GM23248 (cell line): ENCODE measurements at regions not wholly inside any gene's neighbourhood (a gene's known extent, or its start where the extent isn't known, plus 50 kb on each side); places are given as distances from the start of the nearest gene placed in this dataset.

Experiments used
- DNase-seq: peaks from one replicate; pipeline ENCODE4 v3.0.0-alpha.2; 2015
- H2AFZ ChIP-seq: fragments of 200-600 bp; sonication (generic); 2 replicates; pipeline ENCODE4 v1.6.1; 2016; ENCODE audit warnings: antibody characterized with exemption
- H3F3A ChIP-seq: fragments of 200-600 bp; sonication (generic); 2 replicates; pipeline ENCODE4 v1.6.1; 2016; ENCODE audit warnings: mild to moderate bottlenecking, antibody characterized with exemption, mixed run types; ENCODE audit not compliant: insufficient read depth
- H3K27ac ChIP-seq: fragments of 200-600 bp; sonication (generic); 2 replicates; pipeline ENCODE4 v1.5.1; 2016; ENCODE audit warnings: mild to moderate bottlenecking
- H3K27me3 ChIP-seq: fragments of 200-600 bp; sonication (generic); replicated peaks from 2 replicates; pipeline ENCODE4 v1.6.1; 2016; ENCODE audit warnings: mild to moderate bottlenecking; ENCODE audit not compliant: insufficient read depth
- H3K36me3 ChIP-seq: fragments of 200-600 bp; sonication (generic); 2 replicates; pipeline ENCODE4 v1.6.1; 2016; ENCODE audit warnings: low read depth, mild to moderate bottlenecking
- H3K4me1 ChIP-seq: fragments of 200-600 bp; sonication (generic); 2 replicates; pipeline ENCODE4 v1.6.1; 2016; ENCODE audit warnings: mild to moderate bottlenecking; ENCODE audit not compliant: insufficient read depth
- H3K4me2 ChIP-seq: fragments of 200-600 bp; sonication (generic); one replicate; pipeline ENCODE4 v1.6.1; 2016; ENCODE audit warnings: mild to moderate bottlenecking; ENCODE audit not compliant: unreplicated experiment
- H3K4me3 ChIP-seq: fragments of 200-600 bp; sonication (generic); 2 replicates; pipeline ENCODE4 v1.5.1; 2016; ENCODE audit warnings: mild to moderate bottlenecking
- H3K79me2 ChIP-seq: fragments of 200-600 bp; sonication (generic); 2 replicates; pipeline ENCODE4 v1.6.1; 2016; ENCODE audit warnings: mild to moderate bottlenecking; ENCODE audit not compliant: insufficient read depth
- H3K9ac ChIP-seq: fragments of 200-600 bp; sonication (generic); 2 replicates; pipeline ENCODE4 v1.6.1; 2016; ENCODE audit warnings: mild to moderate bottlenecking
- H3K9me2 ChIP-seq: fragments of 200-600 bp; sonication (generic); 2 replicates; pipeline ENCODE4 v1.6.1; 2016; ENCODE audit warnings: mixed run types, mild to moderate bottlenecking, moderate library complexity; ENCODE audit not compliant: insufficient read depth
- H3K9me3 ChIP-seq: fragments of 200-600 bp; sonication (generic); one replicate; pipeline ENCODE4 v1.6.1; 2017; ENCODE audit warnings: low read depth
- H4K20me1 ChIP-seq: fragments of 200-600 bp; sonication (generic); 2 replicates; pipeline ENCODE4 v1.6.0; 2016; ENCODE audit not compliant: insufficient read depth
- EZH2 ChIP-seq: fragments of 200-600 bp; sonication (generic); IDR thresholded peaks from 2 replicates; pipeline ENCODE4 v1.6.1; 2018; ENCODE audit warnings: antibody characterized with exemption, mild to moderate bottlenecking; ENCODE audit not compliant: insufficient read depth, poor library complexity, severe bottlenecking
- EZH2phosphoT487 ChIP-seq: fragments of 200-600 bp; sonication (generic); IDR thresholded peaks from 2 replicates; pipeline ENCODE4 v1.6.1; 2018; ENCODE audit warnings: antibody characterized with exemption, moderate library complexity, mild to moderate bottlenecking, low read depth; ENCODE audit not compliant: insufficient read depth
- WGBS, 2 experiments: methylation state at CpG; one replicate each; pipeline ENCODE4 v1.1.6; 2015 to 2017; ENCODE audit warnings: low lambda C conversion rate in 2 of 2, low coverage in 1 of 2; ENCODE audit errors: missing lambda C conversion rate in 2 of 2; 5-methylcytosine and 5-hydroxymethylcytosine counted together
- in situ Hi-C: fragments of 300-500 bp; cut with MboI; formaldehyde crosslinking; loops from 2 replicates; pipeline ENCODE4 v1.15.0; 2020

GRCh38 chr2:239896075-239896474 is 129.1 kb downstream of the NDUFA10 start:
- Histone ChIP-seq H3K9me3 (no peaks in the 10 kb centered on the region), H2AFZ (no peak overlapping the region), H3F3A (no peaks in the 10 kb centered on the region), H4K20me1 (no peaks in the 10 kb centered on the region), H3K9ac (no peak overlapping the region), H3K36me3 (no peaks in the 10 kb centered on the region), H3K4me2 (no peak overlapping the region), H3K4me3 (no peak overlapping the region), H3K4me1 (no peaks in the 10 kb centered on the region), H3K27ac (no peak overlapping the region), H3K79me2 (no peaks in the 10 kb centered on the region), H3K9me2 (no peaks in the 10 kb centered on the region), H3K27me3 (no peaks in the 10 kb centered on the region; the same call in 1 of the 2 replicates)
- TF ChIP-seq EZH2phosphoT487, result no peak
- no peak for TF ChIP-seq EZH2
- WGBS, 2 experiments, result 31 to 40% methylated on average over 8 of the region's 8 CpGs
- DNase-seq, result no peak
- in situ Hi-C loops, result no loop called here

- no peak overlapping the region for H3K4me2 ChIP-seq
- H3K36me3 ChIP-seq, result no peaks in the 10 kb centered on the region
- H3K9ac ChIP-seq, result no peak overlapping the region
- 44 to 52% methylated on average over 6 of the region's 6 CpGs for WGBS, 2 experiments
- no peaks in the 10 kb centered on the region; the same call in 1 of the 2 replicates for H3K27me3 ChIP-seq
- no peak for DNase-seq
- H3K9me2 ChIP-seq, result no peaks in the 10 kb centered on the region
- no peaks in the 10 kb centered on the region for H3K9me3 ChIP-seq
- H3K27ac ChIP-seq, result no peak overlapping the region
- in situ Hi-C loops, result no loop called here
- TF ChIP-seq EZH2 (no peak), EZH2phosphoT487 (no peak)
- H3K79me2 ChIP-seq, result no peaks in the 10 kb centered on the region
- no peaks in the 10 kb centered on the region for H3F3A ChIP-seq
- H3K4me3 ChIP-seq, result no peak overlapping the region
- H4K20me1 ChIP-seq, result no peaks in the 10 kb centered on the region
- no peaks in the 10 kb centered on the region for H3K4me1 ChIP-seq
- H2AFZ ChIP-seq, result no peak overlapping the region
Observed at GRCh38 chr2:239895669-239896068, 129.5 kb downstream of the NDUFA10 start.

- H3K4me2 ChIP-seq, result no peak overlapping the region
- no peaks in the 10 kb centered on the region for H3K9me2 ChIP-seq
- H3K27ac ChIP-seq, result no peak overlapping the region
- in situ Hi-C loops, result no loop called here
- no peak for TF ChIP-seq EZH2
- no peak for TF ChIP-seq EZH2phosphoT487
- WGBS, 2 experiments, result 21 to 29% methylated on average over 3 of the region's 3 CpGs
- H3K27me3 ChIP-seq, result no peaks in the 10 kb centered on the region; the same call in 1 of the 2 replicates
- H3K9ac ChIP-seq, result no peak overlapping the region
- H4K20me1 ChIP-seq, result no peaks in the 10 kb centered on the region
- no peaks in the 10 kb centered on the region for H3K9me3 ChIP-seq
- no peak overlapping the region for H2AFZ ChIP-seq
- H3K36me3 ChIP-seq, result no peaks in the 10 kb centered on the region
- DNase-seq, result no peak
- H3F3A ChIP-seq, result no peaks in the 10 kb centered on the region
- H3K79me2 ChIP-seq, result no peaks in the 10 kb centered on the region
- H3K4me1 ChIP-seq, result no peaks in the 10 kb centered on the region
- H3K4me3 ChIP-seq, result no peak overlapping the region
Observed at GRCh38 chr2:239895116-239895515, 130.0 kb downstream of the NDUFA10 start.

- in situ Hi-C loops, result no loop called here
- TF ChIP-seq EZH2phosphoT487 (no peak), EZH2 (no peak)
- H3K4me1 ChIP-seq, result no peaks in the 10 kb centered on the region
- H3K79me2 ChIP-seq, result no peaks in the 10 kb centered on the region
- DNase-seq, result no peak
- H3F3A ChIP-seq, result no peaks in the 10 kb centered on the region
- no peaks in the 10 kb centered on the region for H4K20me1 ChIP-seq
- H3K27ac ChIP-seq, result no peak overlapping the region
- H3K4me3 ChIP-seq, result no peak overlapping the region
- H3K27me3 ChIP-seq, result no peaks in the 10 kb centered on the region; the same call in 1 of the 2 replicates
- no peaks in the 10 kb centered on the region for H3K9me2 ChIP-seq
- no peak overlapping the region for H2AFZ ChIP-seq
- no peak overlapping the region for H3K4me2 ChIP-seq
- no peak overlapping the region for H3K9ac ChIP-seq
- H3K9me3 ChIP-seq, result no peaks in the 10 kb centered on the region
- 29 to 47% methylated on average over 4 to 5 of the region's 5 CpGs for WGBS, 2 experiments
- H3K36me3 ChIP-seq, result no peaks in the 10 kb centered on the region
Observed at GRCh38 chr2:239894276-239894675, 130.9 kb downstream of the NDUFA10 start.

- Histone ChIP-seq H2AFZ (no peak overlapping the region), H3K36me3 (no peaks in the 10 kb centered on the region), H3K4me2 (no peak overlapping the region), H3K4me3 (no peak overlapping the region), H3F3A (no peaks in the 10 kb centered on the region), H3K9me2 (no peaks in the 10 kb centered on the region), H3K27ac (no peak overlapping the region), H3K9me3 (no peaks in the 10 kb centered on the region), H3K27me3 (no peaks in the 10 kb centered on the region; the same call in 1 of the 2 replicates), H3K9ac (no peak overlapping the region), H3K4me1 (no peaks in the 10 kb centered on the region), H3K79me2 (no peaks in the 10 kb centered on the region), H4K20me1 (no peaks in the 10 kb centered on the region)
- no peak for DNase-seq
- in situ Hi-C loops, result no loop called here
- no peak for TF ChIP-seq EZH2phosphoT487
- no peak for TF ChIP-seq EZH2
- 56 to 63% methylated on average over 4 of the region's 4 CpGs for WGBS, 2 experiments
Observed at GRCh38 chr2:239893236-239893515, 132.0 kb downstream of the NDUFA10 start.
